Body of pancreas (tissue), 4 donors: ENCODE measurements at regions not wholly inside any gene's neighbourhood (a gene's known extent, or its start where the extent isn't known, plus 50 kb on each side); places are given as distances from the start of the nearest gene placed in this dataset.

Source experiments
- POLR2A ChIP-seq, 3 donors: fragments of 450-650 bp; IDR thresholded peaks; one replicate each; pipeline ENCODE4 v1.6.1; 2016; ENCODE audit warnings: antibody characterized with exemption in 3 of 3, mild to moderate bottlenecking in 2 of 3
- TF ChIP-seq, protein P1 (sequence below), 7 experiments: fragments of 450-650 bp in 4 of 7; fragments of 200-600 bp in 3 of 7; sonication (generic) in 3 of 7; IDR thresholded peaks; one replicate each; pipeline ENCODE4 v1.5.1; 2016 to 2019; ENCODE audit warnings: antibody characterized with exemption in 7 of 7

DNA sequence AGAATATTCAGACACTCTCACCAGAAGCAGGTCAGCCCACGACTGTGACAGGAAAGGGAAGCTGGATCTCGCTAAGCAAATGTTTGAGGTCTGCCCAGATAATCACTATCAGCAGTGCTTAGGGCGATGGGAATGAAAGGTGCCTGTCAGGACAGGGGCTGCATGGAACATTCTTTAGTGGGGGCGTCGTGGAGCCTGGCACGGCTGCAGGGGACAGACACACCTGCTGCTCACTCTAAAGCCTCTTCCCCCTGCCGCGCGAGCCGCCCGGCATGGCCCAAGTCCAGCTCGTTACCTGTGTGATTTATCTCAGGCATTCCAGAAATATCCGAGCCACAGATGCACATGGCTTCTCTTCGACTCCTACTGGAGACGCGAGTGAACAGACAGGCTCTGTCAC is 235.5 kb downstream of the GLRX3 start:
- TF ChIP-seq, protein P1, sequence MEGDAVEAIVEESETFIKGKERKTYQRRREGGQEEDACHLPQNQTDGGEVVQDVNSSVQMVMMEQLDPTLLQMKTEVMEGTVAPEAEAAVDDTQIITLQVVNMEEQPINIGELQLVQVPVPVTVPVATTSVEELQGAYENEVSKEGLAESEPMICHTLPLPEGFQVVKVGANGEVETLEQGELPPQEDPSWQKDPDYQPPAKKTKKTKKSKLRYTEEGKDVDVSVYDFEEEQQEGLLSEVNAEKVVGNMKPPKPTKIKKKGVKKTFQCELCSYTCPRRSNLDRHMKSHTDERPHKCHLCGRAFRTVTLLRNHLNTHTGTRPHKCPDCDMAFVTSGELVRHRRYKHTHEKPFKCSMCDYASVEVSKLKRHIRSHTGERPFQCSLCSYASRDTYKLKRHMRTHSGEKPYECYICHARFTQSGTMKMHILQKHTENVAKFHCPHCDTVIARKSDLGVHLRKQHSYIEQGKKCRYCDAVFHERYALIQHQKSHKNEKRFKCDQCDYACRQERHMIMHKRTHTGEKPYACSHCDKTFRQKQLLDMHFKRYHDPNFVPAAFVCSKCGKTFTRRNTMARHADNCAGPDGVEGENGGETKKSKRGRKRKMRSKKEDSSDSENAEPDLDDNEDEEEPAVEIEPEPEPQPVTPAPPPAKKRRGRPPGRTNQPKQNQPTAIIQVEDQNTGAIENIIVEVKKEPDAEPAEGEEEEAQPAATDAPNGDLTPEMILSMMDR (IDR thresholded peaks at IDR 0.05): no peak
- no peak for TF ChIP-seq POLR2A (IDR thresholded peaks at IDR 0.05)
